Stimulated activated naive CD8-positive, alpha-beta T cell treated with anti-CD3 and anti-CD28 coated beads, Interleukin-15, Interleukin-2, amounts not matched to agents 100 U/mL and 50 U/mL, for 24 hours (primary cell): ENCODE measurements at regions not wholly inside any gene's neighbourhood (a gene's known extent, or its start where the extent isn't known, plus 50 kb on each side); places are given as distances from the start of the nearest gene placed in this dataset.
A peak's percentile ranks its signal among the peaks of the same experiment; 100 is the strongest.

Experiments
- ATAC-seq: fragments of 150-1000 bp; cut with Tn5 transposase; one replicate; pipeline ENCODE4 v1.10.0; 2021
- DNase-seq: peaks from one replicate; pipeline ENCODE4 v3.0.0; 2021

DNA sequence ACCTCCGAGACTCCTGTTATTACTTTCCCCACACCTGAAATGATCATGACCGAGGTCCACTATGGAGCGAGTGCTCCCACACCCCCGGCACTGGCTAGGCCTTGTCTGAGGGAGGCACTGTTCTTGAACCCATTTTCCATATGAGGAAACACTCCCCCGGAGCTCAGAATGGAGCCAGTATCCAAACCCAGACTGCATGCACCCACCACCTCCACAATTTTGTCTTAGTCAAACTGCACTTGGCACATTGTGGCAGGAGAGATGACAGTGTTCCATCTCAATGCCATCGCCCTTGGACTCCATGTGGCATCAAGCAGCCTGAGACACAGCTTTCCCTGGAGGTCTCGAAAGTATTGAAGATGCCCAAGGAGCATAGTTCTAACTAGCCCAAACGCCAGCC, 154.1 kb downstream of the NUP210 start:
- DNase-seq (no peak), ATAC-seq (no peak)

DNA sequence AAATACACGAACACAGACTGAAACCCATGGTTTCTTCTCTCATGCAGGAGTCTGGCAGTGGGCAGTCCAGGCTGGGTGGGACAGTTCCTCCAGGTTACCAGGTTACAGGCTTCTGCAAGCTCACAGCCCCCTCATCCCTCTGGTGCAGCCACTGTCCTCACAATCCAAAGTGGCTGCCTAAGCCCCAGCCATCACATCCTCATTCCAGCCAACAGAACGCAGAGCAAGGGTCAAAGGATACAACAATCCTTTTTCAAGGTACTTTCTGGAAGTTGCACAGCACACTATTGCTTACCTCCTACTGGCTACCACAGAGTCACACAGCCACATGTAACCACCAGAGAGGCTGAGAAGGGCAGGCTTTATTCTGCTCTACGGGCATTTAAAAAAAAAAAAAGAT, 154.6 kb downstream of the NUP210 start:
- no peak for ATAC-seq
- DNase-seq: no peak

DNA sequence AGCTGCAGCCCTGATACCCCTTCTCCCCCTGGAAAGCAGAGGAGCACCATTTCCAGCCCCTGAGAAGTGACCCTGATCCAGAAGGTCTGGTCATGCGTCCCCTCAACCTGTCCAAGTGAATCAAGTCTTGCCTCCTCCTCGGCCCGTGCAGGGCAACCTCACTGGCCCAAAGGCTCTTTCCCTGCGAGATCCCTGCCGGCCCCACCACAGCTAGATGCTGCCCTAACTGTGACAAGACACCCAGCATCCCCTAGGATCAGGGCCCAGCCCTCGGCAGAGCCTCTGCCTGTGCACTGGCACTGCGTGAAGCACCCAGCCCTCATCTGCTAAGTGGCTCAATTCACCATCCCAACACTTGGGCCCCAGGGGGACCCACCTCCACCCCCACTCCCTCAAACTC, 155.1 kb downstream of the NUP210 start:
- DNase-seq (no peak), ATAC-seq (no peak)

DNA sequence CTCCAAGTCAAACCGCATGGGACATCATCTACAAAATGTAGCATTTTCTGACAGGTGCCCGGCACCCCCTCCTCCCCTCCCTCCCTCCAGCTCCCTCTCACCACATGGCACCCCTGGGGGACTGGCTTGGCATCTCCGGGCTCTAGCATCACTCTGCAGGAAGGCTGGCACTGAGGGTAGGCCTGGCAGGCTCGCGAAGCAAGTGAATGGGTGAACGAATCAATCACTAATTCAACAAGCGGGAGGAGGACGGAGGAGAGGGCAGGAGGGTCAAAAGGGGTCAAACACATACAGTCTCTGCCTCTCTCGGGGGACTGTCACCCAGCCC, 155.7 kb downstream of the NUP210 start:
- ATAC-seq: no peak
- DNase-seq: no peak

DNA sequence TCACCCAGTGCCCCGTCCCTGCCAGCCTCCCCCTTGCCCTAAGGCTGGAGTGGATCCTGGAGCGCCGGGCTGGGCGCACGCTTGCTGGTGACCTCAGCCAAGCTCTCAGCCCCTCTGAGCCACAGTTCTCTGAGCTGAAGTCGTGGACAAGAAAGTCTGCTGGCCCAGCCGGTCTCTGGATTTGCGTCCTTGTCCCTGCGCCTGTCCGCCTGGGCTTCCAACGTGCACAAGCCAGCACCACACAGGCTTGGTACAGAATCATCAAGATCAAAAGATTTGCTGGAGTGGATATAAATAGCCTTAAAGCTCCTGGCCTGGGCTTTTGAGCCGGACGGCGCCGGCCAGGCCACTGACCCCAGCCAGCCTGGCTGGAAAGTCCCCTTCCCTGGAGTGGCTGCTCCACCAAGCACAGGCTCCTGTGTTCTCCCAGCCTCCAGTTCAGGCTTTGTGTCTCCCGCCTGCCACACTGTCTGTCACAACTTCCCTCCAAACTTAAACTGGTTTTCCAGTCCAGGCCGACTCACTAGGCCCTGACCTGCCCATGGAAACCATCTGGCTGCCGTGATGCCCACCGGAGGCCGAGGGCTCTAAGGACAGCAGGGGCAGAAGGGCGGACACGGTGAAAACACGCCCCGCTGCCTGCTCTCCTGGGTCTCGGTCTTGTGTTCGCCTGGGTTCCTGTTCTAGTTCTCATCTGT, 156.2 kb downstream of the NUP210 start:
- no peak for DNase-seq
- ATAC-seq: no peak

DNA sequence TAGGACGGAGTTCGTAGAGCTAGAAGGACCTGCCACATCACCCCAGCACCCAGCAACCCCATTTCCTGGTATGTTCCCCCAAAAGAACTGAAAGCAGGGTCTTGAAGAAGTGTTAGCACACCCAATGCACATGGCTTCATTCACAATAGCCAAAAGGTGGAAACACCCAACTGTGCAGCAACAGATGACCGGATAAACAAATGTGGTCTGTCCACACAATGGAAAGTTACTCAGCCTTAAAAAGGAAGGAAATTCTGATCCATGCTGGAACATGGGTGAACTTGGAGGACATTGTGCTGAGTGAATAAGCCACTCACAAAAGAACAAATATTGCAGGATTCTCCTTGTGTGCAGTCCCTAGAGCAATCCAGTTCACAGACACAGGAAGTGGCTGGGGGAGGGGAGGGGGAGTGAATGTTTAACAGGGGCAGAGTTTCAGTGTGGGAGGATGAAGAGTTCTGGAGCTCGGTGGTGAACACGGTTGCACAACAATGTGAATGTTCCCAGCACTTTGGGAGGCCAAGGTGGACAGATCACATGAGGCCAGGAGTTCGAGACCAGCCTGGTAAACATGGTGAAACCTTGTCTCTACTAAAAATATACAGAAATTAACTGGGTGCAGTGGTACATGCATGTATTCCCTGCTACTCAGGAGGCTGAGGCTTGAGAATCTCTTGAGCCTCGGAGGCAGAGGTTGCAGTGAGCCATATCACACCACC, 157.5 kb downstream of the NUP210 start:
- DNase-seq: peak; percentile 13

DNA sequence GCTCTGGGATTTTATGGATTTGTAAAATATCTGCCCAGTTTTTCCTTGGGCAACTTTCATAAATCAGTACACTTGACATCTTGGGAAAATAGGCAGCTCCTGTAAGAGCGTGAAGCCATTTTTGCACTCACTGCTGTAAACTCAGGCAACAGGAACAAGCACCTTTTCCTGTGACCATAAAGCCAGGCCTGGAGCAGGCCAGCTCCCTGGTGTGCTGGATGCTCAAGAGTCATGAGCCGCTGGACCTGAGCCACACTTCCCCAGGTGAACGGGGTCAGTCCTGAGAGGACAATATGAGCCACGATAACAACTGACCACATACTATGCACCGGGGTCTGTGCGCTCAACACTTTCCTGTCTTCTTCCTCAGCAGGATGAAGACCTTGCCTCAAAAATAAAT, 158.2 kb downstream of the NUP210 start:
- no peak for DNase-seq
- ATAC-seq: no peak

More for the DNA sequence above, 157.5 kb downstream of the NUP210 start:
- no peak for ATAC-seq

DNA sequence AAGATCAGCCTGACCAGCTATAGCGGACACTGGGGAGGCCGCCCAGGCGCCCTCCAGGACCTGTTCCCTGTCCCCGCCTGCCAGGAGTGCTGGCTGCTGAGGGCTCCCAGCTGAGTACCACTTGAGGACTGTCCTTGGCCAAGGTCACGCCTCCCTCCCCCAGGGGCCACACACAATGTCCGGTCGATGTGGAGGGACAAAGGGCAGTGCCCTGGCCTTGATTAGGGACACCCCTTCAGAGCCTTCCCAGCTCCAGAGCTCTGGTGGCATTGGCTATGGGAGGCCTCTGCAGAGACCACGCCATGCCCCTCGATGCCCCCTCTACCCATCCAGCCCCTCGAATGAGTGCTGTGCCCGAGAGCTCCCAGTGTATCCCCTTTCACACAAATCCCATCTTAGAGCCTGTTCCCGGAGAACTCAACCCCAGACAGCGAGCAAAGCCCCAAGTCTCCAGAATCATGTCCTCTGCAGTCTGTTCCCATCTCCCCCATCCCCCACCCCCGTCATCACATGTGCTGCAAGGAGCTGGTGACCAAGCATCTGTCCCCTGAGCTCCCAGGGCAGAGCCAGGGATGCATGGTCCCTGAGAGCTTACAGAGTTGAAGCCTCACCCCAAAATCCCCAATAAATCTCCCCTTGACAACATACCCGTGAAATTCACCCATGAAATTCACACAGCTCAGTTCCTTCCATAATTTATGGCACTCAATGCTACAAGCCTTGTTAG, 158.9 kb downstream of the NUP210 start:
- ATAC-seq: no peak
- DNase-seq: no peak

DNA sequence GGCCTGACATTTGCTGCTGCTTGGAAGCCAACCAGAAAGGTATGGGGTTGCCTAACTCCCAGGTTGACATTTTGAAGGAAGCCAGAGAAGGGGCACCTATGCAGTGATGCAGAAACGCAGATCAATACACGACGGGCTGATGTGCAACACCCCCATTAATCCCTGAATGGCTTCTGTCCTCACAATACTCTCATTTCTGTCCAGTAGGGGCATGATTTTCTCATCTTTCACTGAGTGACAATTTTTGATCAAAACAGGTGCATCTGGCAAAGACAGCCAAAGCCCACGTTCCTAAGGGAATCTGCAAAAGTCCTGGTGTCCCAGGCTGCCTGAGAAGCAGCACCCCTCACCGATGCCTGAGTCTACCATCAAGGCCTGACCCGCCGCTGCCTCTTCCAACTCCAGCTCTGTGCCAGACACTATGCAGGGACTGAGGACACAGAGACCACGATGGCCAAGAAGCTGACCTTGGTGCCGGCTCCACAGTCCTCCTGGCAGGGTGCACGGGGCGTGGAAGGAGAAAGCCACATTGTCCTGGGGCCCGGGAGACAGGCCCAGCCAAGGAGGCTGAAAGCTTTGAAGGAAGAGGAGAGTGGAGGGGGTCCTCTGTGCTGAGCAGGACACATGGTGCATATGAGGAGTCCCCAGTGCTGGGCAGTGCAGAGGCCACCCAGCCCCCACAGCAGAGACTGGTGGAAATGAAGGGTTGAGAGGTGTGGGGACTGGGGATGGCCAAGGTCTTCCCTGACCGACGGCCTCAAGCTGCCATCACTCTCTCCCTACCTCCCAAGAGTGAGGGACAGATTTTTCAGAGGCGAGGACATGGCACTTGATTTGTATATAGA, 159.6 kb downstream of the NUP210 start:
- DNase-seq: no peak
- ATAC-seq: no peak

DNA sequence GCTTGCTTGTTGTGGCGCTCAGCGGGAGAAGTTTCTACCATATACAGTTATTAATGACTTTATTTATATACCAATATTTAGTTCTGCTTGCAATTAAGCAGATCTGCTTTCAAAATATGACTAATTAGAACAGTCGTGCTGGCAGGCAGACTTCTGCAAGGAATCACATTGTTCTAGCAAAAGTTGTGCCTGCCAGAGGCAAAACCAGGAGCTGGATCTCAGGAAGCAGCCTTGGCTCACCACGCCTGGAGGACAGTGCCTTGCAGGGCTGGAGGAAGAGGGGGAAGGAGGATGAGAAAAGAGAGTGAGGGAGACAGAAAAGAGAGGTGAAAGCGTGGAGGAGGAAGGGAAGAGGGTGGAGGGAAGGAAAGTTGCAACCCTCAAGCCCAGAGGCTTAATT, 160.3 kb downstream of the NUP210 start:
- no peak for DNase-seq
- no peak for ATAC-seq

DNA sequence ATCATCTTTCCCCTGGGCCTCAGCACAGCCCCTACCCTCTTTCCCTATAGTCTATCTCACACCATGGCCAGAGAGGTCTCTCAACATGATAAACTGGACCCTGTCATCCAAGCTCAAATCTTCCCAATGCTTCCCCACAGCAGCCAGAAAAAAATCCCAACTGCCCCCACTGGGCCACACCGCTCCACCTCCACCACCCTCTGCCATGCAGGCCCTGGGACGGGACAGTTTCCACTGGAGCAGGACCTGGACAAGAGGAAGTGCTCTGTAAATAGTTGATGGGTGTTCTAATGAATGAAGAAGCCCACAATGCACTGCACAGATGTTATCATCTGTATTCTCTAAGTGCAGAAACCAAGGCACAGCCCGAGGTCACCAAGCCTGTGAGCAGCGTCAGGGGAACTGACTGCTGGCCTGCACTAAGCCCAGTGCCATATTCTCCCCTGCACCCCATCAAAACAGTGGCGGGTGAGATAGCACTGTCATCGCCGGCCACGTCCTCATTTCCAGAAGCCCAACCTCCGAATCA, 161.1 kb downstream of the NUP210 start:
- DNase-seq (no peak), ATAC-seq (no peak)

DNA sequence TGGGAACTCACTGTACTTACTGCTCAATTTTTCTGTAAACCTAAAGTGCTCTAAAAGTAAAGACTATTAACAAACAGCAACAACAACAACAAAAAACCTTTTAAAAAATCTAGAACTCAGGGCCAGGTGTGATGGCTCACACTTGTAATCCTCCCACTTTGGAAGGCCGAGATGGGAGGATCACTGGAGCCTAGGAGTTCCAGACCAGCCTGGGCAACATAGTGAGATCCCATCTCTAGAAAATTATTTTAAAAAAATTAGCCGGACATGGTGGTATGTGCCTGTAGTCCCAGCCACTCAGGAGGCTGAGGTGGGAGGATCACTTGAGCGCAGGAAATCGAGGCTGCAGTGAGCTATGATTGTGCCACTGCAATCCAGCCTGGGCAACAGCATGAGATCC, 161.8 kb downstream of the NUP210 start:
- no peak for DNase-seq
- no peak for ATAC-seq

DNA sequence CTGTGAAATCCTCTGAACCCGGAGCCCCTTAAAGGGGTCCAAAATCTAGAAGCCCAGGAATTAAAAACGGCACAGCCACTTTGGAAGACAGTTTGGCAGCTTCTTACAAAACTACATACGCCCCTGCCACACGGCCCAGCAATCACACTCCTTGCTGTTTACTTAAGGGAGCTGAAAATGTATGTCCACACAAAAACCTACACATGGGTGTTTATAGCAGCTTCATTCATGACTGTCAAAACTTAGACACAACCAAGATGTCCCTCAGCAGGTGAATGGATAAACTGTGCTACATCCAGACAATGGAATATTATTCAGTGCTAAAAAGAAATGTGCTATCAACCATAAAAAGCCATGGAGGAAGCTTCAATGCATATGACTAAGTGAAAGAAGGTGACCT, 162.5 kb downstream of the NUP210 start:
- no peak for DNase-seq
- no peak for ATAC-seq

DNA sequence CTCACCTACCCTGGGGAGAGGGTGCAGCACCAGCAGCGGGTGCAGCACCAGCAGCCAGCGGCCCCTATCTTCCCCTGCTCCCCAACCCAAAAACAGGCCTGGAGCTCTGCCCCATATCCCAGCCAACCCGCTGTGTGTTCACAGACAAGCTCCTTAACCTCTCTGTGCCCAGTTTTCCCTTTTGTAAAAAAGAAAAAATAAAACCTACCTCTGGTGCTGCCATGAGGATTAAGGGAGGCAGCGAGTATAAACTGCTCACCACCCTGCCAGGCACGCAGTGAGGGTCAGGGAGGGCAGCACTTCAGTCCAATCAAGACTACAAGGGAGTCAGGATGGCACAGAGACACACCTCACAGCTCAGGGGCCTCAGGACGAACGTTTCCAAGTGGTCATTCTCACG, 163.3 kb downstream of the NUP210 start:
- DNase-seq (no peak), ATAC-seq (no peak)

DNA sequence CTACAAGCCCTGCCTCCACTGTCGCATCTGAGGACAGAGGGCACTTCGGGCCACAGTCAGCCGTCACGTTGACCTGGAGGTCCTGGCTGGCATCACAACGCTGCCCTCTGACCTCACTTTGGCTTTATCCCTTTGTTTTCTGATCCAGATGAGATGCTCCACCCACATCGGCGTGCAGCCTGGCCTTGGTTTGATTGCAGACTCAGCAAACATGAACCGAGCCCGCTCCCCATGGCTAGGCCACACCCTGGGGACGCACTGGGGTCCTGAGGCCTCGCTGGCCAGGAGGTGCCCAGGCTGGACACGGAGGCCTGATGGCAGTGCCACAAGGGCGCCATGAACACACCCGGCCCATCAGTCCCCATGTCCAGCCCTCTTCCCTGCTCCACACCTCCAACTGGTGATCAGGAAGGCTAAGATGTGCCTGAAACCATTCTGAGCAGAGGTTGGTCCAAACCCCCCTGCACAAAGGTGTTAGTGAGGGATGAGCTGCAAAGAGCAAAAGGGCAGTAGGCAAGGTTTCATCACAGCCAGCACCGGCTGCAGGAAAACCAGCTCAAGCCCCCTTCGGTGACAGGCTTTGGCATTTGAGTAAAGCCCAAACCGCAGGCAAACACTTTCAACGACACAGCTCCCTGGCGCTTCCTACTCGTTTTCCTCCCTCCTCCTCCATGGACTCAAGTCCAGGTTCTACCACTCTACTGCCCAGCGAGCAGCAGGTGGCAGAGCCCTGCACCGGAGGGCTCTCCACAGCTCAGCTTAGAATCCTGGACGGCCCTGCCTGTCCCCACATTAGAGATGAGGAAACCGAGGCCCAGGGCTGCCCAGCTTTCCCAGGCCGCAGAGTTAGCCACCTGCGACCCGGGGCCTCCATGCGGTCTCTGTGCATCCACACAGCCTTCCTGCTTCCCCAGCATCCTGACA, 165.8 kb downstream of the NUP210 start:
- no peak for ATAC-seq
- no peak for DNase-seq

DNA sequence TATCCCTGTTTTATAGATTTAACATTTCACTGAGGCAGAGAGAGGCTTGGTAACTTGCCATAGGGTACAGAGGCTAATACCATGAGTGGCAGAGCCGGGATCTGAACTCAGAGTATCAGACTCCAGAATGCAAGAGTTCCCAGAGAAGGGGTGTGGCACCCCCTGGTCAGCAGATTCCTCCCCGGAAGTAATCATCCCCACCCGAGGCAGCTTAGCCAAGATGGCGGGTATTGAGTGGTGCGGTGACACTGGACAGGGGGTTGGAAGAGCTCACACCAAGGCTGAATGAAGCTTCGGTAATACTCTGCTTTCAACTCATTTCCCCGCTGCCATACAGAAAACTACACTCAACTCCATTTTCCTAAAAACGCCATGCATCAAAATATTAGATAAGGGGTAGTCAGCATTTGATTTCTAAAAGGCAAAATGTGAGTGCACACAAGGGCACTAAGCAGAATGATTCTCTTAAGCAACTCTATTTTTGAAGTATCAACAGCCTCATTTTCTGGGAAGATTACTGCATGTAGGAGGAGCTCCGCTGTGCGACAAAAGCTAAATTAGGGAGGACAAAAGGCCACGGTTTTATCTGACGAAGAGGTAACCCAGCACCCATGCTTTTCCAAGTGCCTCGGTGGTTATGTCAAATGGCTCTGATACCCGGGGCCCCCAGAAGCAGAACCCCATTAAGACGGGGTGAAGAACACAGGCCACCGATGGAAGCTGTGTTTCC, 166.7 kb downstream of the NUP210 start:
- DNase-seq (no peak), ATAC-seq (no peak)

DNA sequence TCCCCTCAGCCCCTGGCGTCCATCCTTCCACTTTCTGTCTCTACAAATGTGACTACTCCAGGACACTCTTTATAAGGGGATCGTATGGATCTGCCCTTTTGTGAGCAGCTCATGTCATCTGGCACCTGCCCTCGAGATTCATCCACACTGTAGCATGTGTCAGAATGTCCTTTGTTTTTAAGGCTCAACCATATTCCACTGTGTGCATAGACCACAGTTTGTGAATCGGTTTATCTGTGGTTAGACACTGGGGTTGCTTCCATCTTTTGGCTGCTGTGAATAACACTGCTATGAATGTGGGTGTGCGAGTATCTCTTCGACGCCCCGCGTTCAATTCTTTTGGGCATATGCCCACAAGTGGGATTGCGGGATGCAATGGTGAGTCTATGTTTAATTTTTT, 167.9 kb downstream of the NUP210 start:
- ATAC-seq (no peak), DNase-seq (no peak)

DNA sequence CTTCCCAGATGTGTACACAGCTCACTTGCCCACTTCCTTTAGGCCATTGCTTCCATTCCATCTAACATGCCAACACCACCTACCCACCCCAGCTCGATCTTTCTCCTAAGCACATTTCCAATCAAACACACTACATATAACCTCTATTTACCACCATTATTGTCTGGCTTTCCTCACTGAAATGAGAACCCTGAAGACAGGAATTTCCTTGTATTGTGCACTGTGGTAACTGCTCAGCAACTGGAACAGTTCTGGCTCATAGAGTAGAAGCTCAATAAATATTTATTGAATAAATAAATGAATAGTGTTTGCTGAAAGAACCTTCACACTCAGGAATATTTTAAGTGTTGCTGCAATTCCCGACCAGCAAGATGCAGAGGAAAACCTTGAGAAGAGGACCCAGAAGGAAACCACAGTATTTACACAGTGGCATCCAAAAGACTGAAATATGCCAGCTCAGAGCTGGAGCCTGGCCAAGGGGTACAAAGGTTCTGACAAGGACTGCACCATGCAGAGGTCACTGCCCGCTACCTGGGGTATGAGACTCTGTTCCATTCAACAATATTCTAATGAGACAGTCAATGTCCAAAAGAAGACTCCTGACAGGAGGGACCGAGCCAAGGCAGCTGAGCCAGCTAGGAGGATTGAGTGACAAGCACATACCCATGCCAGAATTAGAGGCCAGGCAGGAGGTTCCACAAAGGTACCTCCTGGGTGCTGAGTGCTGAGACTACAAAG, 168.8 kb downstream of the NUP210 start:
- ATAC-seq (no peak), DNase-seq (no peak)

DNA sequence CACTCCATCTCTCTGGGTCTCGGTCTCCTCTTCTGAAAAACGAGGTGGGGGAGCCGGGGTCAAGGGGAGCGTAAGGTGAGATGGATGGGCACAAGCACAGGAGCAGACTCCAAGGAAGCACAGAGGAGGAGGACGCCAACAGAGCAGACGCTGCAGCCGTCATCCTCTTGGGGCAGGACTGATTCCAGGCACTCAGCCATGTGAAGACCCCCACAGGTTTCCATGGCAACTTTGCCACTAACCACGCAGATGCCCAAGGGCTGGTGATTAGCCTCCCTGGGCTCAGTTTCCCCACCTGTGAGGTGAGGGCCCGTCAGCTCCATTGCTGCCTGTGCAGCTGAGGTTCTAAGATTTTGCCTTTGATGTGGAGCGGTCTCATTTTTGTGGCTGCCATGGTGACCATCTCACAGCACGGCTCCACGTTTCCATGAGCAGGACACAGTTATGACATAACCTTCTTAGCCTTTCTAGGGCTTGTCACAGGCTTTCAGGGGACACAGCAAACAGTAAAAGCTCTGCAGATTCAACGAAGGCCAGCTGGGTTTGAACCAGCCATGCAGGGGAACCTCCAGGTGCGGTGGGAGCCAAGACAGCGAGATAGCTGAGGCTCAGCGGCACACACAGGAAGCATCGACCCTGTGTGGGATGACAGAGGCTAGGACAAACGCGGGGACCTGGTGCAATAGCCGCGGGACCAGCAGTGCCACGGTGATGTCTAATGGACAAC, 170.3 kb downstream of the NUP210 start:
- ATAC-seq (no peak), DNase-seq (no peak)
